Right lobe of liver (tissue), 4 donors: ENCODE measurements at regions not wholly inside any gene's neighbourhood (a gene's known extent, or its start where the extent isn't known, plus 50 kb on each side); places are given as distances from the start of the nearest gene placed in this dataset.

Experiments used
- CTCF ChIP-seq, 4 donors: fragments of 200-600 bp in 3 of 4; fragments of 450-650 bp in 1 of 4; IDR thresholded peaks; one replicate each; pipeline versions ENCODE4 v1.5.1 to v1.8.0; 2016 to 2022; ENCODE audit warnings: antibody characterized with exemption in 4 of 4, mild to moderate bottlenecking in 2 of 4
- POLR2A ChIP-seq: fragments of 450-650 bp; IDR thresholded peaks from one replicate; pipeline ENCODE4 v1.6.1; 2017; ENCODE audit warnings: antibody characterized with exemption, mild to moderate bottlenecking
- donor health status: DM: no; HTN: no; CAD: no.
- donor health status: DM: no; HTN: no; CAD: no.
- donor health status: DM: no; HTN: yes; CAD: no.

- TF ChIP-seq POLR2A (no peak), CTCF (IDR thresholded peaks at IDR 0.05) (no peak)
These were observed 162.2 kb downstream of the ENC1 start for GRCh38 chr5:74478328-74478727.
